SK-N-SH (cell line): ENCODE measurements at regions not wholly inside any gene's neighbourhood (a gene's known extent, or its start where the extent isn't known, plus 50 kb on each side); places are given as distances from the start of the nearest gene placed in this dataset.
"Not testable (repeated sequence)": the region's sequence is repeated elsewhere in the genome, so short reads cannot be mapped to it uniquely, and the experiment has no call there.

Experiments used
- CTCF ChIA-PET: fragments of 300-600, 350-600 bp; formaldehyde crosslinking; extraction: SDS; loops from one replicate; lab custom pipeline; 2021; lab: Yijun Ruan, JAX
- POLR2A ChIA-PET: fragments of 350-600 bp; sonication (Branson Sonifier 250); formaldehyde crosslinking; extraction: SDS; loops from one replicate; lab custom pipeline; 2020; ENCODE audit warnings: antibody characterized with exemption, inconsistent platforms; lab: Yijun Ruan, JAX
- DNase-seq: peaks from one replicate; pipeline ENCODE4 v3.0.0; 2012
- H2AFZ ChIP-seq: fragments of 200-600 bp; sonication (generic); 2 replicates; pipeline ENCODE4 v1.8.1; 2016; ENCODE audit warnings: antibody characterized with exemption, mild to moderate bottlenecking, low read depth
- H3F3A ChIP-seq: fragments of 200-600 bp; sonication (generic); replicated peaks from 2 replicates; pipeline ENCODE3; 2016; ENCODE audit warnings: antibody characterized with exemption, mild to moderate bottlenecking; ENCODE audit not compliant: insufficient read depth
- H3K27ac ChIP-seq, 2 experiments: fragments of 200-500 bp in 1 of 2; fragments of 200-600 bp in 1 of 2; sonication (Bioruptor generic) in 1 of 2; sonication (generic), shearing (Covaris generic) in 1 of 2; 2 replicates each; pipeline versions ENCODE4 v1.5.1 to v1.6.1; 2014 to 2016; ENCODE audit warnings: low read depth in 2 of 2, inconsistent platforms in 1 of 2, low read length in 1 of 2, mild to moderate bottlenecking in 1 of 2, mixed read lengths in 1 of 2
- H3K27me3 ChIP-seq: fragments of 200-600 bp; sonication (generic), shearing (Covaris generic); 2 replicates; pipeline ENCODE4 v1.6.1; 2016; ENCODE audit warnings: mixed run types; ENCODE audit not compliant: insufficient read depth
- H3K36me3 ChIP-seq, 2 experiments: fragments of 200-500 bp in 1 of 2; fragments of 200-600 bp in 1 of 2; sonication (Bioruptor generic) in 1 of 2; sonication (generic) in 1 of 2; replicated peaks in 1 of 2; 2 replicates each; pipeline versions ENCODE3 to v1.5.1; 2014 to 2016; ENCODE audit warnings: low read length in 1 of 2, mild to moderate bottlenecking in 1 of 2; ENCODE audit not compliant: insufficient read depth in 2 of 2, control insufficient read depth in 1 of 2
- H3K4me1 ChIP-seq, 2 experiments: fragments of 200-500 bp in 1 of 2; fragments of 200-600 bp in 1 of 2; sonication (Bioruptor generic) in 1 of 2; sonication (generic), shearing (Covaris generic) in 1 of 2; 2 replicates each; pipeline versions ENCODE4 v1.5.1 to v1.6.1; 2014 to 2016; ENCODE audit warnings: low read depth in 1 of 2, low read length in 1 of 2, mixed run types in 1 of 2; ENCODE audit not compliant: insufficient read depth in 2 of 2, control insufficient read depth in 1 of 2
- H3K4me2 ChIP-seq: fragments of 200-600 bp; sonication (generic), shearing (Covaris generic); 2 replicates; pipeline ENCODE4 v1.6.1; 2017; ENCODE audit warnings: mixed run types
- H3K4me3 ChIP-seq, 2 experiments: fragments of 200-500 bp in 1 of 2; fragments of 200-600 bp in 1 of 2; sonication (Bioruptor generic) in 1 of 2; sonication (generic), shearing (Covaris generic) in 1 of 2; 2 replicates each; pipeline versions ENCODE4 v1.5.1 to v1.8.1; 2014 to 2016; ENCODE audit warnings: low read depth in 2 of 2, inconsistent platforms in 1 of 2, low read length in 1 of 2, mild to moderate bottlenecking in 1 of 2, mixed read lengths in 1 of 2, moderate library complexity in 1 of 2
- H3K79me2 ChIP-seq: fragments of 200-600 bp; sonication (generic); 2 replicates; pipeline ENCODE4 v1.8.1; 2017; ENCODE audit warnings: mild to moderate bottlenecking; ENCODE audit not compliant: insufficient read depth
- H3K9ac ChIP-seq: fragments of 200-600 bp; sonication (generic); 2 replicates; pipeline ENCODE4 v1.6.1; 2017; ENCODE audit warnings: mixed run types
- H3K9me2 ChIP-seq: fragments of 200-600 bp; sonication (generic); 2 replicates; pipeline ENCODE4 v1.6.1; 2017; ENCODE audit warnings: mixed run types
- H3K9me3 ChIP-seq: fragments of 200-600 bp; sonication (generic); 2 replicates; pipeline ENCODE4 v1.6.1; 2017; ENCODE audit warnings: mixed run types, mild to moderate bottlenecking, moderate library complexity
- H4K20me1 ChIP-seq: fragments of 200-600 bp; sonication (generic); 2 replicates; pipeline ENCODE4 v1.6.1; 2017; ENCODE audit warnings: mild to moderate bottlenecking, mixed run types; ENCODE audit not compliant: insufficient read depth
- ELF1 ChIP-seq: IDR thresholded peaks from 2 replicates; pipeline ENCODE4 v1.4.0; 2012
- JUND ChIP-seq: IDR thresholded peaks from 2 replicates; pipeline ENCODE4 v1.4.0; 2012
- MXI1 ChIP-seq: IDR thresholded peaks from 2 replicates; pipeline ENCODE4 v1.6.1; 2012; ENCODE audit warnings: mild to moderate bottlenecking, low read depth, low read length, improper control_type of control experiment
- NFIC ChIP-seq: IDR thresholded peaks from 2 replicates; pipeline ENCODE4 v1.4.0; 2012; ENCODE audit warnings: borderline replicate concordance
- RCOR1 ChIP-seq: fragments of 150-350 bp; IDR thresholded peaks from 2 replicates; pipeline ENCODE4 v1.6.1; 2017; ENCODE audit warnings: antibody characterized with exemption, low read length
- RFX5 ChIP-seq: IDR thresholded peaks from 2 replicates; pipeline ENCODE4 v1.6.1; 2012; ENCODE audit warnings: mild to moderate bottlenecking, improper control_type of control experiment, low read length
- RXRA ChIP-seq: IDR thresholded peaks from 2 replicates; pipeline ENCODE4 v1.4.0; 2012; ENCODE audit warnings: low read depth, mild to moderate bottlenecking, borderline replicate concordance
- TAF1 ChIP-seq: IDR thresholded peaks from 2 replicates; pipeline ENCODE4 v1.6.1; 2012; ENCODE audit warnings: low read depth, mild to moderate bottlenecking, low read length, moderate library complexity, borderline replicate concordance
- YY1 ChIP-seq: IDR thresholded peaks from 2 replicates; pipeline ENCODE4 v1.4.0; 2012; ENCODE audit warnings: low read depth, mild to moderate bottlenecking
- WGBS: methylation state at CpG from one replicate; pipeline ENCODE4 v1.1.6; 2017; ENCODE audit warnings: low lambda C conversion rate; 5-methylcytosine and 5-hydroxymethylcytosine counted together
- TF ChIP-seq, protein P1 (sequence below): IDR thresholded peaks from 2 replicates; pipeline ENCODE4 v1.4.0; 2012; ENCODE audit warnings: low read depth, borderline replicate concordance
- TF ChIP-seq, protein P2 (sequence below): IDR thresholded peaks from 2 replicates; pipeline ENCODE4 v1.6.1; 2012; ENCODE audit warnings: mild to moderate bottlenecking, low read depth, low read length, moderate library complexity
- TF ChIP-seq, protein P3 (sequence below): IDR thresholded peaks from 2 replicates; pipeline ENCODE4 v1.4.0; 2012; ENCODE audit warnings: low read depth, borderline replicate concordance

DNA sequence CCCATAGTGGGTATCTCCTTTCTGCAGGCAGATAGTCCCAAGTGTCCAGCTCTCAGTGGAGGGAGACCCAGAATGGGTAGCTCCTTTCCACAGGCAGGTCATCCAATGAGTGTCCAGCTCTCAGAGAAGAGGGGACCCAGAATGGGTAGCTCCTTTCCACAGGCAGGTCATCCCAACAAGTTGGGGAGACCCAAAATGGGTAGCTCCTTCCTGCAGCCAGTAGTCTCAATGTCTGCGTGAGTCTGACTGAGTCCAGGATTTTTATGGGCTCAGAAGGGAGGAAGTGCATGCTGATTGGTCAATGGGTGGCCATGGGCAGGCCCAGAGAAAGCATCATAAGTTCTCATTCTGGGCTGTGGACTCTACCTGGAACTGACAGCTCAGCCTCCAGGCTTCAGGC lies 150.7 kb upstream of the P2RY1 start (continued):
- TF ChIP-seq RXRA (no peak), JUND (no peak), ELF1 (no peak), TAF1 (no peak)

DNA sequence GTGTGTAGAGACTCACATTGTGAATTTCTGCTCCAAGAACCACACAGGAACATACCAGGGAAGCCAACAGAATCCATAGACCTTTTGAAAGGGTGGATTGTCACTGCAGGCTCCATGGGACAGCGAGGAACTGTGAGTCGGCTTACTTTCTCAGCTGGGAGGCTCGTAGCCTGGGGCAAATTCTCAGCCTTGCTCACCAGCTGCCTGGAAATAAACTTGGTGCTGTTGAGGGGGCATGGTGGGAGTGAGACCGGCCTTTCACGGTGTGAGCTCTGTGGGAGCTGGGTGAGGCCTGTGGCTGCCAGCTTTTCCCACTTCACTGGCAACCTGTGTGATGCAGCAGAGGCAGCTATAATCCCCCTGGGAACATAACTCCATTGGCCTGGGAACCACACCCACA lies 146.6 kb upstream of the P2RY1 start:
- no peaks in the 10 kb centered on the region for H3F3A ChIP-seq
- TF ChIP-seq, protein P1, sequence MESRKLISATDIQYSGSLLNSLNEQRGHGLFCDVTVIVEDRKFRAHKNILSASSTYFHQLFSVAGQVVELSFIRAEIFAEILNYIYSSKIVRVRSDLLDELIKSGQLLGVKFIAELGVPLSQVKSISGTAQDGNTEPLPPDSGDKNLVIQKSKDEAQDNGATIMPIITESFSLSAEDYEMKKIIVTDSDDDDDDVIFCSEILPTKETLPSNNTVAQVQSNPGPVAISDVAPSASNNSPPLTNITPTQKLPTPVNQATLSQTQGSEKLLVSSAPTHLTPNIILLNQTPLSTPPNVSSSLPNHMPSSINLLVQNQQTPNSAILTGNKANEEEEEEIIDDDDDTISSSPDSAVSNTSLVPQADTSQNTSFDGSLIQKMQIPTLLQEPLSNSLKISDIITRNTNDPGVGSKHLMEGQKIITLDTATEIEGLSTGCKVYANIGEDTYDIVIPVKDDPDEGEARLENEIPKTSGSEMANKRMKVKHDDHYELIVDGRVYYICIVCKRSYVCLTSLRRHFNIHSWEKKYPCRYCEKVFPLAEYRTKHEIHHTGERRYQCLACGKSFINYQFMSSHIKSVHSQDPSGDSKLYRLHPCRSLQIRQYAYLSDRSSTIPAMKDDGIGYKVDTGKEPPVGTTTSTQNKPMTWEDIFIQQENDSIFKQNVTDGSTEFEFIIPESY = no peak
- no peak for TF ChIP-seq RCOR1
- no peak for TF ChIP-seq MXI1
- no peak for TF ChIP-seq NFIC
- TF ChIP-seq YY1 = no peak
- TF ChIP-seq, protein P2, sequence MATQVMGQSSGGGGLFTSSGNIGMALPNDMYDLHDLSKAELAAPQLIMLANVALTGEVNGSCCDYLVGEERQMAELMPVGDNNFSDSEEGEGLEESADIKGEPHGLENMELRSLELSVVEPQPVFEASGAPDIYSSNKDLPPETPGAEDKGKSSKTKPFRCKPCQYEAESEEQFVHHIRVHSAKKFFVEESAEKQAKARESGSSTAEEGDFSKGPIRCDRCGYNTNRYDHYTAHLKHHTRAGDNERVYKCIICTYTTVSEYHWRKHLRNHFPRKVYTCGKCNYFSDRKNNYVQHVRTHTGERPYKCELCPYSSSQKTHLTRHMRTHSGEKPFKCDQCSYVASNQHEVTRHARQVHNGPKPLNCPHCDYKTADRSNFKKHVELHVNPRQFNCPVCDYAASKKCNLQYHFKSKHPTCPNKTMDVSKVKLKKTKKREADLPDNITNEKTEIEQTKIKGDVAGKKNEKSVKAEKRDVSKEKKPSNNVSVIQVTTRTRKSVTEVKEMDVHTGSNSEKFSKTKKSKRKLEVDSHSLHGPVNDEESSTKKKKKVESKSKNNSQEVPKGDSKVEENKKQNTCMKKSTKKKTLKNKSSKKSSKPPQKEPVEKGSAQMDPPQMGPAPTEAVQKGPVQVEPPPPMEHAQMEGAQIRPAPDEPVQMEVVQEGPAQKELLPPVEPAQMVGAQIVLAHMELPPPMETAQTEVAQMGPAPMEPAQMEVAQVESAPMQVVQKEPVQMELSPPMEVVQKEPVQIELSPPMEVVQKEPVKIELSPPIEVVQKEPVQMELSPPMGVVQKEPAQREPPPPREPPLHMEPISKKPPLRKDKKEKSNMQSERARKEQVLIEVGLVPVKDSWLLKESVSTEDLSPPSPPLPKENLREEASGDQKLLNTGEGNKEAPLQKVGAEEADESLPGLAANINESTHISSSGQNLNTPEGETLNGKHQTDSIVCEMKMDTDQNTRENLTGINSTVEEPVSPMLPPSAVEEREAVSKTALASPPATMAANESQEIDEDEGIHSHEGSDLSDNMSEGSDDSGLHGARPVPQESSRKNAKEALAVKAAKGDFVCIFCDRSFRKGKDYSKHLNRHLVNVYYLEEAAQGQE = no peak
- TF ChIP-seq, protein P3, sequence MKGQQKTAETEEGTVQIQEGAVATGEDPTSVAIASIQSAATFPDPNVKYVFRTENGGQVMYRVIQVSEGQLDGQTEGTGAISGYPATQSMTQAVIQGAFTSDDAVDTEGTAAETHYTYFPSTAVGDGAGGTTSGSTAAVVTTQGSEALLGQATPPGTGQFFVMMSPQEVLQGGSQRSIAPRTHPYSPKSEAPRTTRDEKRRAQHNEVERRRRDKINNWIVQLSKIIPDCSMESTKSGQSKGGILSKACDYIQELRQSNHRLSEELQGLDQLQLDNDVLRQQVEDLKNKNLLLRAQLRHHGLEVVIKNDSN = no peak
- TF ChIP-seq RFX5 = no peak
- H3K27me3 ChIP-seq = no peaks in the 10 kb centered on the region
- 0% methylated on average over 3 of the region's 5 CpGs for WGBS
- no peaks in the 10 kb centered on the region for H3K36me3 ChIP-seq
- H3K9me2 ChIP-seq = no peaks in the 10 kb centered on the region
- H2AFZ ChIP-seq = no peak overlapping the region
- H3K4me2 ChIP-seq = no peak overlapping the region
- H3K27ac ChIP-seq = no peak overlapping the region
- no peak overlapping the region for H3K4me3 ChIP-seq
- CTCF ChIA-PET = no interaction called here
- no peak for DNase-seq
- H4K20me1 ChIP-seq = no peaks in the 10 kb centered on the region
- no peaks in the 10 kb centered on the region for H3K4me1 ChIP-seq
- H3K9me3 ChIP-seq = no peaks in the 10 kb centered on the region
- no peak overlapping the region for H3K9ac ChIP-seq
- POLR2A ChIA-PET = no interaction called here
- no peaks in the 10 kb centered on the region for H3K79me2 ChIP-seq

DNA sequence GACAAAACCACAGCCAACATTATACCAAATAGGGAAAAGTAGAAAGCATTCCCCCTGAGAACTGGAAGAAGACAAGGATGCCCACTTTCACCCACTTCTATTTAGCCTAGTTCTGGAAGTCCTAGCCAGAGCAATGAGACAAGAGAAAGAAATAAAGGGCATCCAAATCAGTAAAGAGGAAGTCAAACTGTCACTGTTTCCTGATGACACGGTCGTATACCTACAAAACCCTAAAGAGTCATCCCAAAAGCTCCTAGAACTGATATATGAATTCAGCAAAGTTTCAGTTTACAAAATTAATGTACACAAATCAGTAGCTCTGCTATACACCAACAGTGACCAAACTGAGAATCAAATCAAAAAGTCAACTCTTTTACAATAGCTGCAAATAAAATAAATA lies 142.6 kb upstream of the P2RY1 start:
- H3K36me3 ChIP-seq, H3K79me2 ChIP-seq, H3K4me1 ChIP-seq, H3K27me3 ChIP-seq, CTCF ChIA-PET, H4K20me1 ChIP-seq, H2AFZ ChIP-seq, H3K4me3 ChIP-seq, H3K9ac ChIP-seq, H3F3A ChIP-seq, H3K4me2 ChIP-seq, H3K9me3 ChIP-seq, POLR2A ChIA-PET, H3K9me2 ChIP-seq, H3K27ac ChIP-seq, DNase-seq: not testable (repeated sequence)
- WGBS = 44% methylated on average over 2 of the region's 2 CpGs

DNA sequence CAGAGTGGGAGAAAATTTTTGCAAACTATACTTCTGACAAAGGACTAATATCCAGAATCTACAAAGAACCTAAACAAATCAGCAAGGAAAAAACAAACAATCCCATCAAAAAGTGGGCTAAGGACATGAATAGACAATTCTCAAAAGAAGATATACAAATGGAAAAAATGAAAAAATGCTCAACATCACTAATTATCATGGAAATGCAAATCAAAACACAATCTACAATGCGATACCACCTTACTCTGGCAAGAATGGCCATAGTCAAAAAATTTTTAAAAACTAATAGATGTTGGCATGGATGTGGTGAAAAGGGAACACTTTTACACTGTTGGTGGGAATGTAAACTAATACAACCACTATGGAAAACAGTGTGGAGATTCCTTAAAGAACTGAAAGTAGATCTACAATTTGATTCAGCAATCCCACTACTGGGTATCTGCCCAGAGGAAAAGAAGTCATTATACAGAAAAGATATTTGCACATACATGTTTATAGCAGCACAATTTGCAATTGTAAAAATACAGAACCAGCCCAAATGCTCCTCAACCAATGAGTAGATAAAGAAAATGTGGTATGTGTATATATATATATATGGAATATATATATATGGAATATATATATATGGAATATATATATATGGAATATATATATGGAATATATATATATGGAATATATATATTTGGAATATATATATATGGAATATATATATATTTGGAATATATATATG lies 141.2 kb upstream of the P2RY1 start:
- H3K4me1 ChIP-seq, H3K27me3 ChIP-seq, H3K9me2 ChIP-seq, POLR2A ChIA-PET, H3K9me3 ChIP-seq, H3K36me3 ChIP-seq, H3F3A ChIP-seq, DNase-seq, CTCF ChIA-PET, H3K4me2 ChIP-seq, H3K79me2 ChIP-seq, H4K20me1 ChIP-seq, H3K4me3 ChIP-seq, H2AFZ ChIP-seq, H3K27ac ChIP-seq, H3K9ac ChIP-seq: not testable (repeated sequence)
- WGBS = 38% methylated on average over 1 of the region's 1 CpG
